Activated T-helper 17 cell treated with anti-CD3 and anti-CD28 coated beads, Interleukin-2, amount 50 U/mL, for 72 hours (primary cell): ENCODE measurements at regions not wholly inside any gene's neighbourhood (a gene's known extent, or its start where the extent isn't known, plus 50 kb on each side); places are given as distances from the start of the nearest gene placed in this dataset.

Experiments
- ATAC-seq: fragments of 150-1000 bp; cut with Tn5 transposase; replicated peaks from 2 replicates; pipeline ENCODE4 v1.10.0; 2021; ENCODE audit warnings: mild to moderate bottlenecking, moderate library complexity
- H3K27ac Mint-ChIP-seq: one replicate; pipeline ENCODE4 v1.8.0; 2022; ENCODE audit warnings: mixed read lengths
- H3K27me3 Mint-ChIP-seq: one replicate; pipeline ENCODE4 v1.8.0; 2022; ENCODE audit warnings: mixed read lengths
- H3K36me3 Mint-ChIP-seq: one replicate; pipeline ENCODE4 v1.8.0; 2022; ENCODE audit warnings: low read depth, mild to moderate bottlenecking, mixed read lengths
- H3K4me1 Mint-ChIP-seq: one replicate; pipeline ENCODE4 v1.8.0; 2022; ENCODE audit warnings: mixed read lengths
- H3K4me3 Mint-ChIP-seq: one replicate; pipeline ENCODE4 v1.8.0; 2022; ENCODE audit warnings: mild to moderate bottlenecking, mixed read lengths
- H3K9me3 Mint-ChIP-seq: one replicate; pipeline ENCODE4 v1.8.0; 2022; ENCODE audit warnings: mixed read lengths

GRCh38 chr6:15775741-15776140, 112.9 kb upstream of the DTNBP1 start:
- H3K9me3 Mint-ChIP-seq, result no peaks in the 10 kb centered on the region
- H3K27ac Mint-ChIP-seq, result peak overlapping the region; percentile 94
- no peaks in the 10 kb centered on the region for H3K36me3 Mint-ChIP-seq
- H3K27me3 Mint-ChIP-seq, result no peaks in the 10 kb centered on the region
- peak overlapping the region; percentile 43 for H3K4me3 Mint-ChIP-seq
- H3K4me1 Mint-ChIP-seq, result peaks cover 20% of the 10 kb centered on the region
- no peak for ATAC-seq

DNA sequence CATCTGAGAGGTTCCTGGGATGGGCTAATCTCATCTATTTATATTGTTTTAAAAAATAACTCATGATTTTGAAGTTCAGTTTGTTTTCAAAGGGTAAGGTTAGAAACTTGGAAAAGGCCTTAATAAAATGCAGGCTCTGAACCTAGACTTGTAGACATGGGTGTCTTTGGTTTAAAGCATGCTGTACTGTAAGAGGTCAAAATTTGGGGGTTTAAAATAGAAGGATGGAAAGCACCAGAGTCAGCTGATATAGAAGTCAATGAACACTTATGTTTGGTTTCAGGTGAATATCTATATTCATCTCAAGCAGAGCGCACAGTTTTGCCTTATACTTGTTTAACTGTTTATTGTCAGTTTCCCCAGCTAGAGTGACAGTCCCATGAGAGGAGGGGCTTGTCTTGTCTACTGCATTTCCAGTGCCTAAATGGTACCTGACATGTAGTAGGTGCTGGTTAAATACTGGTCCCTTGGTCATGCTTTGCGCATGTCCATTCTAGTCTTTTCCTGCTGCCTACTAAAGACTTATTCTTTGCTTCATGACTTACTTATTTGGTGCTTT, 112.3 kb upstream of the DTNBP1 start:
- H3K27me3 Mint-ChIP-seq, result no peaks in the 10 kb centered on the region
- H3K4me1 Mint-ChIP-seq, result peaks cover 26% of the 10 kb centered on the region
- no peaks in the 10 kb centered on the region for H3K9me3 Mint-ChIP-seq
- no peak for ATAC-seq
- H3K27ac Mint-ChIP-seq, result peak overlapping the region; percentile 94
- no peak overlapping the region for H3K4me3 Mint-ChIP-seq
- H3K36me3 Mint-ChIP-seq, result no peaks in the 10 kb centered on the region

DNA sequence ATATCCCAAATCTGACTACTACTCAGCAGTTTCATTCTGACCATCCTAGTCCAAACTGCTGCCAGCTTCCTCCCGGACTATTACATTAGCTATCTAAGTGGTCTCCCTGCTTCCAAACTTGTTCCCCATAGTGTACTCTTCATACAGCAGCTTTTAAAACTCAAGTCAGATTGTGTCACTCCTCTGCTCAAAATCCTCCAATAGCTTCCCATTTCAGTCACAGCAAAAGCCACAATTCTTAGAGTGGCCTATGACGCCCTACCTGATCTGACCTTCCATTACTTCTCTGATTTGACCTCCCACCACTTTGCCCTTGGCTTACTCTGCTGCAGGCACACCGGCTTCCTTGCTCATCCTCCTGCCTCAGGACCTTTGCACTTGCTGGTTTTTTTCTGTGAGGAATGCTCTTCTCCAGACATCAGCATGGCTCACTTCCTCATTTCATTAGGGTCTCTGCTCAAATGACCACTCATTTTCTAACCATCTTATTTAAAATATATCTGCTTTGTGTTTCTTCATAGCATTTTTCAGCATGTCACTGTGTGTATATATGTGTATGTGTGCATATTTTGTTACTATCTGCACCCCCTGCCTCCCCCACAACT, 111.1 kb upstream of the DTNBP1 start:
- H3K4me1 Mint-ChIP-seq, result peaks cover 27% of the 10 kb centered on the region
- H3K36me3 Mint-ChIP-seq, result no peaks in the 10 kb centered on the region
- no peak for ATAC-seq
- no peaks in the 10 kb centered on the region for H3K27me3 Mint-ChIP-seq
- no peak overlapping the region for H3K27ac Mint-ChIP-seq
- no peaks in the 10 kb centered on the region for H3K9me3 Mint-ChIP-seq
- no peak overlapping the region for H3K4me3 Mint-ChIP-seq

DNA sequence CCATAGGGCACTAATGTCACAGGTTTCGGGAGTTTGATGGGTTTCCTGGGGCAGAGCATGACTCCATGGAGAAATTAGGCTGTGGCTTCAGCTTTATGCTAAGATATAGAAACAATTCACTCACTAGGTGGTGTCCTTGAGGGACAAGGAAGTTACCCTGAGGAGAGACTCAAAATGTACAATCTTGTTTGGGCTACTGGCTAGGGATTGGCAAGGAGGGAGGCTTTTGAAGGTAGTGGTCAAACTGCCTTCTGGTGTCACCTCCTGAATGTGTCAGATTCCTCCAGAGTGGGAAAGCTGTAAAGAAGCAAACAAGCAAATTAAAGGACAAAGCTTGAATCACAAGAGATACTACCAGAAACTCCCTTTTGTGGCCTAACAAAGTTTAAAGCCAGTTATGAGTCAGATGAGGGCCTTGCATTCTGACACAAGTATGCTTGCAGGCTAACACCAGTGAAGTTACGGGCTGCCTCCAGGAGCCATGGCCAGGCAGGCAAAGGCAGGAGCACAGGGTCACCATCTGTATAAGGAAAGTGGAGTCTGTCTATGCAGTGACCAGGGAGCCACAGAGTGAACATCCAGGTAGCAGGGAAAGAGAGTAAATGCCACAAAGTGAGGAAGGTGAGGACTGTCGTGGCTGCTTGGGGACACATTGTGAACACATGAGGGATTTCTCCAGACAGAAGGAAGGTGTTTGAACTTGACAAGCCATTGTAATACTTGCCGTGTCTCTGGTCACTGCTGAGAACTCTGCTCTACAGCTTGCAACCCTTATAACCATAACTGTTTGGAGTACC, 107.7 kb upstream of the DTNBP1 start:
- Mint-ChIP-seq H3K27ac (peak overlapping the region; percentile 78), H3K4me3 (peak overlapping the region; percentile 44)
- ATAC-seq, result peak; percentile 90

GRCh38 chr6:15769511-15770018, 106.7 kb upstream of the DTNBP1 start:
- no peak for ATAC-seq
- Mint-ChIP-seq H3K27ac (no peak overlapping the region), H3K27me3 (peaks cover 5% of the 10 kb centered on the region), H3K4me1 (peaks cover 20% of the 10 kb centered on the region), H3K9me3 (no peaks in the 10 kb centered on the region), H3K36me3 (no peaks in the 10 kb centered on the region), H3K4me3 (no peak overlapping the region)

More for the DNA sequence above, 107.7 kb upstream of the DTNBP1 start:
- Mint-ChIP-seq H3K9me3 (no peaks in the 10 kb centered on the region), H3K4me1 (peaks cover 20% of the 10 kb centered on the region), H3K27me3 (peaks cover 5% of the 10 kb centered on the region), H3K36me3 (no peaks in the 10 kb centered on the region)

DNA sequence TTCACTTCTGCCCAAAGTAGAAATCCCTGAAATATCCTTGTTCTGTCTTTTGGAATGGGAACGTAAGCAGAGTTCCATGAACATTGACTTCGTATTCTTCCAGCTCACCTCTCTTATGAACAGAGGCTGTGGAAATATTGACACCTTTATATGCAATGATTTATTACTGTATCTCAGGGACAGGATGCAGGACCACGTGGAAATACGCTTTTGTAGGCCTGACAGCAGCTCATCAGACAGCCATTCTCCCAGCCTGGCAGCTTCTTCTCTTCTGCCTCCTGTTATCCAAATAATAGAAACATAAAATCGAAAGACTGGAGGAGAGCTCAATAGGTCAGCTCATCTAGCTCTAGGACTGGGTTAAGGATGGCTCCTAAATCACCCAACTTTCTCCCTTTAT, 106.2 kb upstream of the DTNBP1 start:
- peaks cover 8% of the 10 kb centered on the region for H3K27me3 Mint-ChIP-seq

GRCh38 chr6:15763837-15764236, 101.0 kb upstream of the DTNBP1 start:
- no peaks in the 10 kb centered on the region for H3K36me3 Mint-ChIP-seq
- H3K27me3 Mint-ChIP-seq, result peaks cover 12% of the 10 kb centered on the region
- H3K4me3 Mint-ChIP-seq, result no peak overlapping the region
- peak; percentile 66 for ATAC-seq
- H3K9me3 Mint-ChIP-seq, result no peaks in the 10 kb centered on the region
- H3K27ac Mint-ChIP-seq, result no peak overlapping the region
- no peaks in the 10 kb centered on the region for H3K4me1 Mint-ChIP-seq

More for the DNA sequence above, 106.2 kb upstream of the DTNBP1 start:
- Mint-ChIP-seq H3K4me3 (no peak overlapping the region), H3K27ac (no peak overlapping the region), H3K4me1 (peaks cover 20% of the 10 kb centered on the region), H3K9me3 (no peaks in the 10 kb centered on the region), H3K36me3 (no peaks in the 10 kb centered on the region)
- ATAC-seq, result no peak

DNA sequence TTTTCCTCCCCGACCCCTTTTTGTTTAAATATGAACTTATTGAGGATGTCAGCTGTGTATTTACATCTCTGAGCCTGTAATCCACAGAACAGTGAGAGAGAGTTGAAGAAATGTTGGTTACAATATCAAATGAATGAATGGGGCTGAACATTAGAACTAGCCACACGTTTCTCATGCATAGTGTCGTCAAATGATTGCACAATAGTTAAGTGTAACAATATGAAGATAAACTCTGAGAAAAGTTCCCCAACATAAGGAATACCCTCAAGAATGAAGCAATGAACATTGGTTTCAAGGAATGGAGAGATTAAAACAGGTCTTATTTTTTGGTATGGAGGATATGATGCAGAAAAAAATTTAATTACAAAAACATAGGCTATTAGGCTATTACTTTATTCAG, 100.5 kb upstream of the DTNBP1 start:
- Mint-ChIP-seq H3K27me3 (peaks cover 12% of the 10 kb centered on the region), H3K9me3 (no peaks in the 10 kb centered on the region), H3K36me3 (no peaks in the 10 kb centered on the region), H3K27ac (no peak overlapping the region), H3K4me1 (no peaks in the 10 kb centered on the region), H3K4me3 (no peak overlapping the region)
- no peak for ATAC-seq

DNA sequence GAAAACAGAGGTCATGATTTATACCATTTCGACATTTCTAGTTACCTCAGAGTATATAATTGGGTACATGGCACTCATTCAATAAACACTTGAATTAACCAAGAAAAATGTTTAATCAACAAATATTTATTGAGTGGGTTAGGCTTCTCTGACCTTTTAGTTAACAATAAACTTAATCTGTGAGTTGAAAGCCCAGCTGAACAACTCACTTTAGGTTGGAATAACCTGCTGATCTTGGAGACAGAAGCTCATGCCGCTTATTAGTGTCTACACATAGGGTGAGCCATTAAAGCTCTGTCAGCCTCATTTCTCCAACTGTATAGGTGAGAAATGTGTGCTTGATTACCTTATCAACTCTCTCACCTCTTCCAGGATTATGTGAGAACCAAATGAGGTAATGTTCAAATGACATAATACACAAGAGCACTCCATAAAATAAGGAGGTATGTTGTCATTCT, 98.2 kb upstream of the DTNBP1 start:
- Mint-ChIP-seq H3K4me1 (no peaks in the 10 kb centered on the region), H3K4me3 (no peak overlapping the region), H3K27me3 (peaks cover 12% of the 10 kb centered on the region), H3K36me3 (no peaks in the 10 kb centered on the region), H3K27ac (no peak overlapping the region), H3K9me3 (no peaks in the 10 kb centered on the region)
- ATAC-seq, result no peak

DNA sequence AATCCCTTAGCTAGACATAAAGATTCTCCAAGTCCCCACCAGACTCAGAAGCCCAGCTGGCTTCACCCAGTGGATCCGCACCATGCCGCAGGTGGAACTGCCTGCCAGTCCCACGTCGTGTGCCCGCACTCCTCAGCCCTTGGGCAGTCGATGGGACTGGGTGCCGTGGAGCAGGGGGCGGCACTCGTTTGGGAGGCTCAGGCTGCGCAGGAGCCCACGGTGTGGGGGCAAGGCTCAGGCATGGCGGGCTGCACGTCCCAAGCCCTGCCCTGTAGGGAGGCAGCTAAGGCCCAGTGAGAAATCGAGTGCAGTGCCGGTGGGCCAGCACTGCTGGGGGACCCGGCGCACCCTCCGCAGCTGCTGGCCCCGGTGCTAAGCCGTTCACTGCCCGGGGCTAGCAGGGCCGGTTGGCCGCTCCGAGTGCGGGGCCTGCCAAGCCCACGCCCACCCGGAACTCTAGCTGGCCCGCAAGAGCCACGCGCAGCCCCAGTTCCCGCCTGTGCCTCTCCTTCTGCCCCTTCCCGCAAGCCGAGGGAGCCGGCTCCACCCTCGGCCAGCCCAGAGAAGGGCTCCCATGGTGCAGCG, 95.9 kb upstream of the DTNBP1 start:
- no peak overlapping the region for H3K4me3 Mint-ChIP-seq
- ATAC-seq, result no peak

GRCh38 chr6:15755526-15755925, 92.7 kb upstream of the DTNBP1 start:
- Mint-ChIP-seq H3K4me1 (no peaks in the 10 kb centered on the region), H3K9me3 (no peaks in the 10 kb centered on the region), H3K36me3 (no peaks in the 10 kb centered on the region), H3K27ac (no peak overlapping the region), H3K4me3 (no peak overlapping the region), H3K27me3 (no peaks in the 10 kb centered on the region)
- no peak for ATAC-seq

More for the DNA sequence above, 95.9 kb upstream of the DTNBP1 start:
- H3K4me1 Mint-ChIP-seq, result no peaks in the 10 kb centered on the region
- H3K36me3 Mint-ChIP-seq, result no peaks in the 10 kb centered on the region
- no peak overlapping the region for H3K27ac Mint-ChIP-seq
- no peaks in the 10 kb centered on the region for H3K9me3 Mint-ChIP-seq
- H3K27me3 Mint-ChIP-seq, result peaks cover 4% of the 10 kb centered on the region

DNA sequence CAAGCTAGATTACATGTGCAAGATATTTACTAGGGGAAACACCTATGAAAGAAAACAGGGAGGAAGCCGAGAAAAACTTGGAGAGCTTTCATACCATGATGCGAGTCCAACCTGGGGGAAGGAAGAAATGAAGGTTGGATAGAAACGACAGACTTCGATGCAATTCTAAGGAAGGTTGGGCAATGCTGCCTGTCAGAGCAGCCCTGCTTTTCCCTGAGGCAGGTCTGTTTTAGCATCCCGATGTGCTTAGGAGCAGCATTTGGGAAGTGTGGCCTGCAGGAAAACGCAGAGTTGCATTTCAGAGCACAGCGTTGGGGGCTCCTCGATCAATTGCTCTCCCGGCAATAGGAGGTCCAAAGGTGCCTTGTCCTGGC, 91.9 kb upstream of the DTNBP1 start:
- no peak for ATAC-seq
- Mint-ChIP-seq H3K4me3 (no peak overlapping the region), H3K27me3 (no peaks in the 10 kb centered on the region), H3K27ac (no peak overlapping the region), H3K9me3 (no peaks in the 10 kb centered on the region), H3K4me1 (no peaks in the 10 kb centered on the region), H3K36me3 (no peaks in the 10 kb centered on the region)

GRCh38 chr6:15754035-15754705, 91.3 kb upstream of the DTNBP1 start:
- Mint-ChIP-seq H3K36me3 (no peaks in the 10 kb centered on the region), H3K27ac (no peak overlapping the region), H3K4me3 (no peak overlapping the region), H3K4me1 (no peaks in the 10 kb centered on the region), H3K27me3 (no peaks in the 10 kb centered on the region), H3K9me3 (no peaks in the 10 kb centered on the region)
- no peak for ATAC-seq

DNA sequence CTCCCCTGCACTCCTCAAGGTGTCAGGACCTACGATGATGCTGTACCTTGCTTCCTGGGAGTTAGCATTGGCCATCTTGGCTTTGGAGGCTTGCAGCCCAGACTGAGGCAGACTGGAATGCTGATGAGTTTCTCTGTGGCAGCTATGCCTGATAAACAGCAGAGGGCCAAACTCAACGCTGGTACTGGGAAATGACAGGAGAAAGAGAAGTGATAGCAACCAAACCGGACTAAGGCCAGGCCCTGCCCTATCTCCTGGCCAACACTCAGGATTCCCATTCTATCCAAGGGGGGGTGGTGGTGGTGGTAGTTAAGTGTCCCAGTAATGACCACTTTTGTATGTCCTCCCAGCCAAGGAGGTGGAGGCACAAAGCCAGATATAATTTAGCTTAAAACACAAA, 90.0 kb upstream of the DTNBP1 start:
- H3K36me3 Mint-ChIP-seq, result no peaks in the 10 kb centered on the region
- H3K4me1 Mint-ChIP-seq, result no peaks in the 10 kb centered on the region
- no peaks in the 10 kb centered on the region for H3K27me3 Mint-ChIP-seq
- ATAC-seq, result no peak
- H3K4me3 Mint-ChIP-seq, result no peak overlapping the region
- H3K27ac Mint-ChIP-seq, result no peak overlapping the region
- no peaks in the 10 kb centered on the region for H3K9me3 Mint-ChIP-seq
